NB4 (cell line): ENCODE measurements at regions not wholly inside any gene's neighbourhood (a gene's known extent, or its start where the extent isn't known, plus 50 kb on each side); places are given as distances from the start of the nearest gene placed in this dataset.

Source experiments
- DNase-seq: peaks from one replicate; pipeline ENCODE4 v3.0.0; 2010; ENCODE audit warnings: low read depth
- H3K4me3 ChIP-seq: one replicate; pipeline ENCODE4 v1.5.1; 2011; ENCODE audit warnings: mild to moderate bottlenecking, low read depth, low read length, moderate library complexity
- CTCF ChIP-seq: IDR thresholded peaks from one replicate; pipeline ENCODE4 v1.5.1; 2012; ENCODE audit warnings: low read depth, low read length
- MAX ChIP-seq: IDR thresholded peaks from 2 replicates; pipeline ENCODE4 v1.6.1; 2011; ENCODE audit warnings: low read depth, low read length
- MYC ChIP-seq: IDR thresholded peaks from 2 replicates; pipeline ENCODE4 v1.6.1; 2011; ENCODE audit warnings: low read depth, low read length
- POLR2A ChIP-seq: IDR thresholded peaks from 2 replicates; pipeline ENCODE4 v1.6.1; 2011; ENCODE audit warnings: mild to moderate bottlenecking; ENCODE audit not compliant: insufficient read length; ENCODE audit errors: extremely low read depth

GRCh38 chr13:44004878-44005277 lies 125.2 kb downstream of the LACC1 start:
- DNase-seq: no peak

GRCh38 chr13:44007451-44007850 lies 127.7 kb downstream of the LACC1 start:
- H3K4me3 ChIP-seq: no peak overlapping the region
- TF ChIP-seq MAX: no peak
- no peak for DNase-seq

More at GRCh38 chr13:44004878-44005277, 125.2 kb downstream of the LACC1 start:
- TF ChIP-seq MAX: no peak
- TF ChIP-seq POLR2A: no peak
- no peak for TF ChIP-seq MYC
- TF ChIP-seq CTCF: no peak
- no peak overlapping the region for H3K4me3 ChIP-seq

- no peak for DNase-seq
- no peak overlapping the region for H3K4me3 ChIP-seq
- TF ChIP-seq CTCF (no peak), MYC (no peak), POLR2A (no peak), MAX (no peak)
Observed at GRCh38 chr13:44011036-44011435, 131.3 kb downstream of the LACC1 start.

- H3K4me3 ChIP-seq: no peak overlapping the region
- DNase-seq: no peak
- TF ChIP-seq CTCF: no peak
- no peak for TF ChIP-seq POLR2A
- TF ChIP-seq MYC: no peak
- TF ChIP-seq MAX: no peak
Observed at GRCh38 chr13:44012910-44013757, 133.4 kb downstream of the LACC1 start.

GRCh38 chr13:44013758-44014291 lies 134.1 kb downstream of the LACC1 start:
- no peak for DNase-seq
- TF ChIP-seq MYC: no peak
- no peak for TF ChIP-seq POLR2A
- no peak for TF ChIP-seq MAX
- TF ChIP-seq CTCF: no peak
- no peak overlapping the region for H3K4me3 ChIP-seq

- H3K4me3 ChIP-seq: no peak overlapping the region
- DNase-seq: no peak
- TF ChIP-seq MAX: no peak
- no peak for TF ChIP-seq MYC
- TF ChIP-seq CTCF: no peak
- TF ChIP-seq POLR2A: no peak
Observed at GRCh38 chr13:44014501-44014900, 134.8 kb downstream of the LACC1 start.
